ENCODE measurements at regions not wholly inside any gene's neighbourhood (a gene's known extent, or its start where the extent isn't known, plus 50 kb on each side); places are given as distances from the start of the nearest gene placed in this dataset.

DNA sequence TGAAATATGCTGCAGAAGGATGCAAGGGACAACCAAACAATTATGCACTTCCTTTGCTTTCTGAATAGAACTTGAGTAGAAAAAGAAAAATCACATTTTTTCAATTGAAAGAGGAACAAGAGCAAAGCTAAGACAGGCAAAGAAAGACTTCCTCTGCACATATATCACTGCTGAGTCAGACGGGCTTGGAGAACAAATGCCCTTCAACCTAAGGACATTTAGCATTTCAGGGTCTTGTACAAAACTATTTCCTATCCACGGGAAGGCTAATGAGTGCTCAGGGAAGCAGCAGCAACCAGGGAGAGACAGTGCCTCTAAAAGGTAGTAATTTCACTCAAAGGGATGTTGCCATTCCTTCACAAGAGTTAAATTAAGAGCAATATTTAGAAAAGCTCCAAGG is 570.0 kb upstream of the GCFC2 start:
- no peak overlapping the region for H3K4me3 ChIP-seq (replicated peaks in 1 of 4; ENCODE audit: control extremely low read depth in 1 of 4, insufficient read depth in 1 of 4, low read depth in 3 of 4, low read length in 4 of 4)
- no peak for TF ChIP-seq CTCF (conservative IDR thresholded peaks at IDR 0.05 in 1 of 2, IDR thresholded peaks at IDR 0.05 in 1 of 2; ENCODE audit: low read depth in 1 of 2, low read length in 2 of 2)
- TF ChIP-seq EZH2 (IDR thresholded peaks at IDR 0.05; ENCODE audit: low read length, missing control alignments), result no peak
- H3K27me3 ChIP-seq (ENCODE audit: control insufficient read depth, insufficient read depth, low read length), result no peaks in the 10 kb centered on the region
- no peaks in the 10 kb centered on the region for H3K4me1 ChIP-seq (ENCODE audit: control insufficient read depth, extremely low read depth, insufficient read depth, low read length)
- H3K36me3 ChIP-seq (ENCODE audit: control insufficient read depth, insufficient read depth, low read length), result no peaks in the 10 kb centered on the region
- no peak overlapping the region for H2AFZ ChIP-seq (ENCODE audit: low read length)
- no peak overlapping the region for H3K27ac ChIP-seq (ENCODE audit: insufficient read depth, low read length)
- no peak overlapping the region for H3K4me2 ChIP-seq (ENCODE audit: extremely low read depth, insufficient read depth, low read length)
- H3K9me3 ChIP-seq (ENCODE audit: control insufficient read depth, insufficient read depth, low read depth, low read length), result no peaks in the 10 kb centered on the region
- H3K79me2 ChIP-seq (ENCODE audit: control insufficient read depth, insufficient read depth, low read length), result no peaks in the 10 kb centered on the region
- no peak for DNase-seq (ENCODE audit: low read depth in 2 of 2)
- no peak overlapping the region for H3K9ac ChIP-seq (ENCODE audit: insufficient read depth, low read length)
- no peaks in the 10 kb centered on the region for H4K20me1 ChIP-seq (ENCODE audit: control insufficient read depth, extremely low read depth, insufficient read depth, low read length)

GRCh38 chr2:76279142-76279541 is 568.4 kb upstream of the GCFC2 start:
- Histone ChIP-seq H3K36me3 (ENCODE audit: control insufficient read depth, insufficient read depth, low read length) (no peaks in the 10 kb centered on the region), H3K9ac (ENCODE audit: insufficient read depth, low read length) (no peak overlapping the region), H3K4me3 (replicated peaks in 1 of 4; ENCODE audit: control extremely low read depth in 1 of 4, insufficient read depth in 1 of 4, low read depth in 3 of 4, low read length in 4 of 4) (no peak overlapping the region), H3K4me1 (ENCODE audit: control insufficient read depth, extremely low read depth, insufficient read depth, low read length) (no peaks in the 10 kb centered on the region), H3K9me3 (ENCODE audit: control insufficient read depth, insufficient read depth, low read depth, low read length) (no peaks in the 10 kb centered on the region), H3K27ac (ENCODE audit: insufficient read depth, low read length) (no peak overlapping the region), H3K4me2 (ENCODE audit: extremely low read depth, insufficient read depth, low read length) (no peak overlapping the region), H4K20me1 (ENCODE audit: control insufficient read depth, extremely low read depth, insufficient read depth, low read length) (no peaks in the 10 kb centered on the region), H2AFZ (ENCODE audit: low read length) (no peak overlapping the region), H3K27me3 (ENCODE audit: control insufficient read depth, insufficient read depth, low read length) (no peaks in the 10 kb centered on the region), H3K79me2 (ENCODE audit: control insufficient read depth, insufficient read depth, low read length) (no peaks in the 10 kb centered on the region)
- DNase-seq (ENCODE audit: low read depth in 2 of 2), result no peak
- TF ChIP-seq CTCF (conservative IDR thresholded peaks at IDR 0.05 in 1 of 2, IDR thresholded peaks at IDR 0.05 in 1 of 2; ENCODE audit: low read depth in 1 of 2, low read length in 2 of 2) (no peak), EZH2 (IDR thresholded peaks at IDR 0.05; ENCODE audit: low read length, missing control alignments) (no peak)

GRCh38 chr2:76275788-76276187 is 565.1 kb upstream of the GCFC2 start:
- no peak overlapping the region for H3K4me3 ChIP-seq (replicated peaks in 1 of 4; ENCODE audit: control extremely low read depth in 1 of 4, insufficient read depth in 1 of 4, low read depth in 3 of 4, low read length in 4 of 4)
- DNase-seq (ENCODE audit: low read depth in 2 of 2), result no peak
- no peaks in the 10 kb centered on the region for H3K79me2 ChIP-seq (ENCODE audit: control insufficient read depth, insufficient read depth, low read length)
- H3K27ac ChIP-seq (ENCODE audit: insufficient read depth, low read length), result no peak overlapping the region
- H3K9ac ChIP-seq (ENCODE audit: insufficient read depth, low read length), result no peak overlapping the region
- H3K36me3 ChIP-seq (ENCODE audit: control insufficient read depth, insufficient read depth, low read length), result no peaks in the 10 kb centered on the region
- no peak overlapping the region for H3K4me2 ChIP-seq (ENCODE audit: extremely low read depth, insufficient read depth, low read length)
- TF ChIP-seq CTCF (conservative IDR thresholded peaks at IDR 0.05 in 1 of 2, IDR thresholded peaks at IDR 0.05 in 1 of 2; ENCODE audit: low read depth in 1 of 2, low read length in 2 of 2) (no peak), EZH2 (IDR thresholded peaks at IDR 0.05; ENCODE audit: low read length, missing control alignments) (no peak)
- H3K9me3 ChIP-seq (ENCODE audit: control insufficient read depth, insufficient read depth, low read depth, low read length), result no peaks in the 10 kb centered on the region
- no peak overlapping the region for H2AFZ ChIP-seq (ENCODE audit: low read length)
- no peaks in the 10 kb centered on the region for H3K4me1 ChIP-seq (ENCODE audit: control insufficient read depth, extremely low read depth, insufficient read depth, low read length)
- no peaks in the 10 kb centered on the region for H4K20me1 ChIP-seq (ENCODE audit: control insufficient read depth, extremely low read depth, insufficient read depth, low read length)
- H3K27me3 ChIP-seq (ENCODE audit: control insufficient read depth, insufficient read depth, low read length), result no peaks in the 10 kb centered on the region
